A673 (cell line): ENCODE measurements at regions not wholly inside any gene's neighbourhood (a gene's known extent, or its start where the extent isn't known, plus 50 kb on each side); places are given as distances from the start of the nearest gene placed in this dataset.

Experiments
- BruUV-seq: library from RNA; stranded (reverse); fragments of 400-500 nt; replicated peaks from 2 replicates; lab custom pipeline; 2021; lab: Mats Ljungman, UMichigan
- CTCF ChIA-PET: fragments of 300-600 bp; sonication (Branson Sonifier 250); formaldehyde crosslinking; loops from one replicate; lab custom pipeline; 2022; ENCODE audit warnings: antibody characterized with exemption; lab: Charles Lee
- POLR2A ChIA-PET: fragments of 300-600 bp; sonication (Branson Sonifier 250); formaldehyde crosslinking; loops from one replicate; lab custom pipeline; 2022; ENCODE audit warnings: antibody characterized with exemption; ENCODE audit not compliant: low non-redundant PET; lab: Charles Lee
- DNase-seq: peaks from one replicate; pipeline ENCODE4 v3.0.0-alpha.2; 2015; ENCODE audit warnings: low spot score
- H3K27ac ChIP-seq: fragments of 200-600 bp; sonication (generic); 2 replicates; pipeline ENCODE4 v1.5.1; 2016; ENCODE audit warnings: mixed run types, low read depth, mild to moderate bottlenecking, mixed read lengths, antibody characterized with exemption, low read length; ENCODE audit not compliant: poor library complexity, severe bottlenecking
- H3K27me3 ChIP-seq: fragments of 200-600 bp; sonication (generic); replicated peaks from 2 replicates; pipeline ENCODE4 v1.6.1; 2017; ENCODE audit warnings: mixed run types, low read depth, mild to moderate bottlenecking, mixed read lengths, antibody characterized with exemption, low read length; ENCODE audit not compliant: insufficient read depth, poor library complexity
- H3K36me3 ChIP-seq: fragments of 200-600 bp; sonication (generic); 2 replicates; pipeline ENCODE4 v1.6.1; 2016; ENCODE audit warnings: mixed run types, mild to moderate bottlenecking, mixed read lengths, antibody characterized with exemption, low read length; ENCODE audit not compliant: insufficient read depth, poor library complexity, severe bottlenecking
- H3K4me1 ChIP-seq: fragments of 200-600 bp; sonication (generic); 2 replicates; pipeline ENCODE4 v1.6.1; 2017; ENCODE audit warnings: mixed run types, mild to moderate bottlenecking, mixed read lengths, antibody characterized with exemption, low read length; ENCODE audit not compliant: insufficient read depth, poor library complexity, severe bottlenecking
- H3K4me3 ChIP-seq: fragments of 200-600 bp; sonication (generic); 2 replicates; pipeline ENCODE4 v1.5.1; 2016; ENCODE audit warnings: low read depth, mixed run types, mild to moderate bottlenecking, mixed read lengths, low read length; ENCODE audit not compliant: poor library complexity, severe bottlenecking
- H3K9me3 ChIP-seq: fragments of 200-600 bp; sonication (generic); 2 replicates; pipeline ENCODE4 v1.6.1; 2016; ENCODE audit warnings: mixed run types, low read depth, mild to moderate bottlenecking, mixed read lengths, antibody characterized with exemption, low read length; ENCODE audit not compliant: poor library complexity, severe bottlenecking
- CTCF ChIP-seq: fragments of 300-800, 200-600 bp; sonication (generic); conservative IDR thresholded peaks from 2 replicates; pipeline ENCODE4 v1.5.1; 2017; ENCODE audit warnings: low read depth, mild to moderate bottlenecking, antibody characterized with exemption, low read length, moderate library complexity, mixed read lengths
- EZH2 ChIP-seq: fragments of 200-600 bp; sonication (generic); IDR thresholded peaks from 2 replicates; pipeline ENCODE4 v1.6.1; 2017; ENCODE audit warnings: borderline replicate concordance, low read depth, mild to moderate bottlenecking, mixed read lengths, antibody characterized with exemption, low read length; ENCODE audit not compliant: poor library complexity, severe bottlenecking
- intact Hi-C: fragments of 100-400 bp; cut with micrococcal nuclease; formaldehyde crosslinking; loops from one replicate; pipeline ENCODE4 v1.10.0; 2022; ENCODE audit not compliant: unreplicated experiment

- peak; percentile 64 for DNase-seq
- no peak overlapping the region for H3K4me3 ChIP-seq
- POLR2A ChIA-PET: no interaction called here
- CTCF ChIA-PET: no interaction called here
- no peaks in the 10 kb centered on the region for H3K36me3 ChIP-seq
- no peaks in the 10 kb centered on the region for H3K9me3 ChIP-seq
- no peak overlapping the region for H3K27ac ChIP-seq
- intact Hi-C loops: loop anchor here (5.0 kb wide), 2 partner anchors 103 to 343 kb away; no protein-coding TSS in a partner anchor
- no TSS peak for BruUV-seq
- H3K27me3 ChIP-seq: no peaks in the 10 kb centered on the region
- no peak for TF ChIP-seq EZH2
- peak; percentile 59 for TF ChIP-seq CTCF
- no peaks in the 10 kb centered on the region for H3K4me1 ChIP-seq
Observed at GRCh38 chr13:62014299-62014698, 598.6 kb upstream of the PCDH20 start.

GRCh38 chr13:62003452-62003851 is 587.8 kb upstream of the PCDH20 start:
- H3K4me1 ChIP-seq: no peaks in the 10 kb centered on the region
- POLR2A ChIA-PET: no interaction called here
- H3K9me3 ChIP-seq: no peaks in the 10 kb centered on the region
- no peaks in the 10 kb centered on the region for H3K36me3 ChIP-seq
- no peak overlapping the region for H3K27ac ChIP-seq
- H3K4me3 ChIP-seq: no peak overlapping the region
- no peak for DNase-seq
- no TSS peak for BruUV-seq
- CTCF ChIA-PET: no interaction called here
- TF ChIP-seq CTCF (no peak), EZH2 (no peak)
- intact Hi-C loops: no loop called here
- no peaks in the 10 kb centered on the region for H3K27me3 ChIP-seq

GRCh38 chr13:61994174-61994573 is 578.5 kb upstream of the PCDH20 start:
- ChIA-PET CTCF (no interaction called here), POLR2A (no interaction called here)
- Histone ChIP-seq H3K27ac (no peak overlapping the region), H3K9me3 (no peaks in the 10 kb centered on the region), H3K36me3 (no peaks in the 10 kb centered on the region), H3K4me1 (no peaks in the 10 kb centered on the region), H3K4me3 (no peak overlapping the region), H3K27me3 (no peaks in the 10 kb centered on the region)
- intact Hi-C loops: no loop called here
- DNase-seq: no peak
- no TSS peak for BruUV-seq
- TF ChIP-seq CTCF (no peak), EZH2 (no peak)
